HG02870 (cell line): ENCODE measurements at regions not wholly inside any gene's neighbourhood (a gene's known extent, or its start where the extent isn't known, plus 50 kb on each side); places are given as distances from the start of the nearest gene placed in this dataset.

ENCODE experiments used
- ATAC-seq: cut with Tn5 transposase; IDR thresholded peaks from one replicate; pipeline ENCODE4 v1.9.1; 2021; ENCODE audit warnings: mild to moderate bottlenecking, moderate library complexity; ENCODE audit not compliant: unreplicated experiment

GRCh38 chr16:63230421-63231040 is 1194.3 kb upstream of the CDH8 start:
- ATAC-seq: no peak

- no peak for ATAC-seq
Observed at GRCh38 chr16:63228259-63228658, 1192.0 kb upstream of the CDH8 start.

GRCh38 chr16:63223851-63224250 is 1187.6 kb upstream of the CDH8 start:
- ATAC-seq: no peak

- no peak for ATAC-seq
Observed at GRCh38 chr16:63216696-63217423, 1180.6 kb upstream of the CDH8 start.

GRCh38 chr16:63201851-63202250 is 1165.6 kb upstream of the CDH8 start:
- ATAC-seq: no peak

- no peak for ATAC-seq
Observed at GRCh38 chr16:63200940-63201339, 1164.7 kb upstream of the CDH8 start.

- ATAC-seq: no peak
Observed at GRCh38 chr16:63195336-63195735, 1159.1 kb upstream of the CDH8 start.

- ATAC-seq: no peak
Observed at GRCh38 chr16:63192980-63193379, 1156.7 kb upstream of the CDH8 start.

- no peak for ATAC-seq
Observed at GRCh38 chr16:63188086-63188771, 1152.0 kb upstream of the CDH8 start.

- ATAC-seq: no peak
Observed at GRCh38 chr16:63187638-63188037, 1151.4 kb upstream of the CDH8 start.

GRCh38 chr16:63185235-63185780 is 1149.1 kb upstream of the CDH8 start:
- ATAC-seq: no peak

- ATAC-seq: no peak
Observed at GRCh38 chr16:63183743-63184142, 1147.5 kb upstream of the CDH8 start.

- ATAC-seq: no peak
Observed at GRCh38 chr16:63175313-63175712, 1139.1 kb upstream of the CDH8 start.

- no peak for ATAC-seq
Observed at GRCh38 chr16:63174801-63175200, 1138.6 kb upstream of the CDH8 start.

GRCh38 chr16:63171545-63171944 is 1135.3 kb upstream of the CDH8 start:
- no peak for ATAC-seq

GRCh38 chr16:63169100-63169499 is 1132.9 kb upstream of the CDH8 start:
- ATAC-seq: no peak

- ATAC-seq: no peak
Observed at GRCh38 chr16:63157818-63158217, 1121.6 kb upstream of the CDH8 start.

GRCh38 chr16:63146251-63146650 is 1110.0 kb upstream of the CDH8 start:
- ATAC-seq: no peak

GRCh38 chr16:63145411-63145810 is 1109.2 kb upstream of the CDH8 start:
- no peak for ATAC-seq

- no peak for ATAC-seq
Observed at GRCh38 chr16:63135069-63135468, 1098.8 kb upstream of the CDH8 start.

- no peak for ATAC-seq
Observed at GRCh38 chr16:63131503-63131902, 1095.3 kb upstream of the CDH8 start.

- no peak for ATAC-seq
Observed at GRCh38 chr16:63130942-63131341, 1094.7 kb upstream of the CDH8 start.
